Mesodermal cell (in vitro differentiated cells): ENCODE measurements at regions not wholly inside any gene's neighbourhood (a gene's known extent, or its start where the extent isn't known, plus 50 kb on each side); places are given as distances from the start of the nearest gene placed in this dataset.

Source experiments
- H3K27ac ChIP-seq: 2 replicates; pipeline ENCODE4 v1.7.0; 2013; ENCODE audit warnings: mild to moderate bottlenecking, low read depth, low read length, moderate library complexity; ENCODE audit not compliant: severe bottlenecking
- H3K36me3 ChIP-seq: 2 replicates; pipeline ENCODE4 v1.7.1; 2013; ENCODE audit warnings: mild to moderate bottlenecking, low read length, moderate library complexity; ENCODE audit not compliant: control insufficient read depth, insufficient read depth
- H3K4me1 ChIP-seq: one replicate; pipeline ENCODE4 v1.7.1; 2013; ENCODE audit warnings: mild to moderate bottlenecking, low read length; ENCODE audit not compliant: insufficient read depth, control insufficient read depth, poor library complexity, severe bottlenecking
- H3K4me3 ChIP-seq: 2 replicates; pipeline ENCODE4 v1.7.0; 2013; ENCODE audit warnings: low read length, control low read depth, mild to moderate bottlenecking; ENCODE audit not compliant: insufficient read depth, poor library complexity, severe bottlenecking; ENCODE audit errors: extremely low read depth
- H3K9me3 ChIP-seq: 2 replicates; pipeline ENCODE4 v1.7.1; 2013; ENCODE audit warnings: mild to moderate bottlenecking, low read length, moderate library complexity; ENCODE audit not compliant: control insufficient read depth
- WGBS, 2 experiments: methylation state at CpG; one replicate each; pipeline ENCODE4 v1.1.5; 2013; ENCODE audit warnings: missing lambda C conversion rate in 2 of 2; ENCODE audit not compliant: insufficient coverage in 2 of 2; 5-methylcytosine and 5-hydroxymethylcytosine counted together

- Histone ChIP-seq H3K27ac (no peak overlapping the region), H3K36me3 (no peaks in the 10 kb centered on the region), H3K4me1 (peaks cover 17% of the 10 kb centered on the region), H3K9me3 (no peaks in the 10 kb centered on the region), H3K4me3 (no peak overlapping the region)
- 50 to 69% methylated on average over 6 to 9 of the region's 11 CpGs for WGBS, 2 experiments
These were observed 133.3 kb upstream of the RAI14 start for GRCh38 chr5:34522599-34523386.

DNA sequence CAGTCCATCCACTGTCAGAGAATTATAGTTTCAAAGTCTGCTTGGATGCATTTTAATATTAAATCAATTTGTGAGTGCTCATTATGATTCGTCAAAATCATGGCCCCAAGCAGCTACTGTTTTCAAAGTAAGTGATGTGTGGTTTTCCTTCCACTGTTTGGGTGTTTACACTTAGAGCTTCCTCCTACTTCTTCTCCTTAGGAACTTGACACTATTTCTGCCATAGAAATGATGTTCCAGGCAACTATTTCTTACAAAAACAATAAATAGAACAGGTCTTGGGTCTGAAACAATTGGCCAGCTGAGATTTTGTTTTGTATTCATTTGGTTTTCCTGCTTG lies 132.8 kb upstream of the RAI14 start:
- WGBS, 2 experiments, result no CpG with 5 or more reads among the region's 1 CpG
- no peaks in the 10 kb centered on the region for H3K36me3 ChIP-seq
- H3K4me3 ChIP-seq, result no peak overlapping the region
- H3K27ac ChIP-seq, result no peak overlapping the region
- H3K4me1 ChIP-seq, result peaks cover 17% of the 10 kb centered on the region
- no peaks in the 10 kb centered on the region for H3K9me3 ChIP-seq

DNA sequence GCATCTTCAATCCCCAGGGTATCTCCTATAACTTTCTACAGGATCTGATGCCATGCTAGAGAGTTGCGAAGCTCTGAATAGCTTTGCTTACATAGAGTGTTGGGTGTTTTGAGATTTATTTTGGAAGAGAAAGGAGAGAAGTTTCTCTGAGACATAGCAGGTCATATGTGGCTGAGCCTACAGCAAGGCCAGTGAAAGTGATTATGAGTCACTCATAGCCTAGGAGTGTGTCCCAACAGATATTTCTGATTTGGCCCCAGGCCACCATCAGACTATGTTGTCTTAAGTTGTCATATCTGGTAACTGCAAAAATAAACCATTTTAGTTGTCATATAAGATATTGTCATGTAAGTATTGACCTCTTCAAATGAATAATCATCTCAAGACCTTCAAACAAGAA lies 132.0 kb upstream of the RAI14 start:
- Histone ChIP-seq H3K9me3 (no peaks in the 10 kb centered on the region), H3K4me1 (peaks cover 17% of the 10 kb centered on the region), H3K36me3 (no peaks in the 10 kb centered on the region), H3K4me3 (no peak overlapping the region), H3K27ac (no peak overlapping the region)
- no CpG with 5 or more reads among the region's 1 CpG for WGBS, 2 experiments

GRCh38 chr5:34525761-34526160 lies 130.4 kb upstream of the RAI14 start:
- 84 to 88% methylated on average over 5 of the region's 6 CpGs for WGBS, 2 experiments
- Histone ChIP-seq H3K36me3 (no peaks in the 10 kb centered on the region), H3K4me3 (no peak overlapping the region), H3K9me3 (no peaks in the 10 kb centered on the region), H3K4me1 (peaks cover 20% of the 10 kb centered on the region), H3K27ac (no peak overlapping the region)

DNA sequence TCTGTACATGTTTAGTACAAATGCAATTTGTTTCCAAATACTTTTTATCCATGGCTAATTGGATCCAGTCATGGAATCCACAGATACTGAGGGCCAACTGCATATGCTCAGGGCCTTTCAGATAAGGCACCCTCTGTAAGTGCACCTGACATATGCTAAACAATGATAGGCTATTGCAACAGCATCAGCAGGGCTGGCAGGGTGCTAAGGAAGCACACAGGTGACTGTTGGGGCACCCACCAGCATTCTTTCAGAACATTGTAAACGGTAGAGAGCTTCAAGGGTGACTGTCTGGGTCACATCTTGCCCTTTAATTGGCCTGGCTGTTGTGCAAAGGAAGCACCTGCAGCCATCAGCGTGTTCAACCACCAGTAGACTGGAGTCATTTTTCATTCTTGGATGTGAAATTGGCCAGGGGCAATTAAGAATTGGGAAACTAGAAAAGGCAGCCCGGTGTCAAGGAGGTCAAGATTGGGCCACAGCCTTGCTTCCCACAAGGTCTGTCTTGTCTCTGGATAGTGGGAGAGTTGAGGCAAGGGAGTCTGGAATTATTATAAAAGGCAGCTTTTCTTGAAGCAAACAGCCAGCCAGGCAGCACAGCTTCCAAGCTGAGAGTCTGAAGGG lies 129.3 kb upstream of the RAI14 start:
- H3K36me3 ChIP-seq, result no peaks in the 10 kb centered on the region
- 83 to 95% methylated on average over 2 to 3 of the region's 3 CpGs for WGBS, 2 experiments
- H3K4me3 ChIP-seq, result no peak overlapping the region
- H3K27ac ChIP-seq, result no peak overlapping the region
- H3K4me1 ChIP-seq, result peaks cover 20% of the 10 kb centered on the region
- no peaks in the 10 kb centered on the region for H3K9me3 ChIP-seq

DNA sequence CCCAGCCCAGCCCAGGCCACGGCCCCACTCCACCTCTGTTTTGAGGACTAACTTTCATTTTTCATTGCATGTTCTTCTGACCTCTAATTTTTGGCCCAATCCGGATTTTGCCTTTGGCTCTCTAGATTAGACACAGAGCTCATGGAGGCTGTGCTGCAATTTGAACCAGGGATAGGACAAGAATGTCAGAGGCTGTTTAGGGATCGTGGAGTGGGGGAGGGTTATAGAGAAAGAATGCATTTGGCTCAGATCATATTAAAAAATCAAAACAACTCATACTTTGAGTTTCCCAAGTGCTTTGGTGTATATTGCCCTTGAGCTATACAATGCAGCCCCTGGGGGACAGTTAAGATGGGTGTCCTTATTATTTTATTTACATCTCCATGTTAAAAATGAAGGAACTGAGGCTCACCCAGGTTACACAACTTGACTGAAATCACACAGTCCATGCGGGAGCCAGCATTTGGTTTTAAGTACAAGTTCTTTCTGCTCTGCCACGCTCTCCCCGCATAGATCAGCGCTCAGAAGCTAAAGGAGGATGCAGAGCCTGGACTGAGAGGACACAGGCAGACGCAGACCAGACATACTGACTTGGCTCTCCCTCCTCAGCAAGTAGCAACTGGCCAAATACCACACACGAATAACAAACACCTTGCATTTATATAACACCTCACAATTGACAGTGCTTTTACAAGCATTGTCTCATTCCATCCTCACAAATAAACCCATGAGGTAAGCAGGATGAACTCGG lies 126.4 kb upstream of the RAI14 start:
- Histone ChIP-seq H3K36me3 (no peaks in the 10 kb centered on the region), H3K9me3 (no peaks in the 10 kb centered on the region), H3K4me3 (no peak overlapping the region), H3K27ac (no peak overlapping the region), H3K4me1 (peaks cover 4% of the 10 kb centered on the region)
- WGBS, 2 experiments, result 89 to 90% methylated on average over 5 to 8 of the region's 10 CpGs

DNA sequence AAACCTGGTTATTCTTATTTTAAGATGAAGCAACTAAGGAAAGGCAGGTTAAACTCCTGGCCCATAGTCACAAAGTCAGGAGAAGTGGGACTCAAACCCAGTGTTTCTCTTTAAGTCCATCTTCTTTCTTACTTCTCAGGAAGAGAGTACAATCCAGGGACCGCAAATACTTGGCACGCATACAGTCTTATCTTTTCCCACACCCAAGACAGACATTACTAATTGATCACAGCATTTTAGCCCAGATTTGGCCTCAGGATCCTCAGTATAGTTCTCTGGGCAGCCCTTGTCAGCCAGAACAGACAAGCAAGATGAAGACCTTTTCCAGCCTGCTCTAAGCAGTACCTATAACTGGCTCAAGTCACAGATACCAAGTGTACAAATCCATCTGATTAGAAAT lies 125.5 kb upstream of the RAI14 start:
- H3K36me3 ChIP-seq, result no peaks in the 10 kb centered on the region
- peaks cover 4% of the 10 kb centered on the region for H3K4me1 ChIP-seq
- H3K27ac ChIP-seq, result no peak overlapping the region
- 94 to 100% methylated on average over 1 to 2 of the region's 2 CpGs for WGBS, 2 experiments
- no peaks in the 10 kb centered on the region for H3K9me3 ChIP-seq
- H3K4me3 ChIP-seq, result no peak overlapping the region

- Histone ChIP-seq H3K4me3 (no peak overlapping the region), H3K9me3 (no peaks in the 10 kb centered on the region), H3K36me3 (no peaks in the 10 kb centered on the region), H3K4me1 (peaks cover 4% of the 10 kb centered on the region), H3K27ac (no peak overlapping the region)
- 94 to 100% methylated on average over 3 to 5 of the region's 8 CpGs for WGBS, 2 experiments
These were observed 124.3 kb upstream of the RAI14 start for GRCh38 chr5:34531751-34532360.

DNA sequence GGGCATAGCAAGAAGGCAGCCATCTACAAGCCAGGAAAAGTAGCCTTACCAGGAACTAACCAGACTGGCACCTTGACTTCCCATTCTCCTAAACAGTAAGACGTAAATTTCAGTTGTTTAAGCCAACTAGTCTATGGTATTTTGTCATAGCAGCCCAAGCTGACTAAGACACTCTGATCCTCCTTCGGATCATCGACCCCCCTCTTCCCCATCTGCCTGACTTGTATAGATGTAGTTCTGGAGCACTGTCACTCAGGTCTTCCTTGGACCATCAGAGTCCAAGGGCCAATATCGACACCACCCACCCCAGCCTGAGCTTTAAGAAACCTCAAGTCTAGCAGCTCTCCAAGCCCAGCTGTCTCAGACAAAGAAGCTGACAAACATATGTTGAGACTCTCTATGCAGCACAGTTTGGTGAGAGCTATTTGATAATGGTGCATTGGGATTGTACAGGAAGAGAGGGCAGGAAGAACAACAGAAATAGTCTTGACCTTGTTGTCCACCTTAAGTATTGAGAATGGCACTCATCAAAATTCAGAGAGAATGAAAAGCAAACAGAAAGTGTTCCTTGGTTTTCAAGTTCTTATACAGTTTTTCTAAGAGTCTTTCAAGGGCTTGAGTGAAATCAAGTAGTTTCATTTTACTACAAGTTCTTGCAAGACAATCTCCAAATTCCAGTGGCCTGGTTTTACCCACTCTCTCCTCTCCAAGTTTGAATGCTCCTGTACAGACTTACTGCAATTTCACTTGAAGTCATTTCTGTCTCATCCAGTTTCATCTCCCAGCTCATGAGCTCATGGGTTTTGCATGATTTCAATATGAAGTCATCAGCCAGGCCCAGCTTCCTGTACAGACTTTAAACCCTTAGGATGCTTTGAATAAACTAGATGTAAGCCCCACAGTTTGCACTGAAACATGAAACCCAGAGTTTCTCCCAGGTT lies 122.3 kb upstream of the RAI14 start:
- Histone ChIP-seq H3K36me3 (no peaks in the 10 kb centered on the region), H3K4me1 (peaks cover 4% of the 10 kb centered on the region), H3K9me3 (no peaks in the 10 kb centered on the region), H3K4me3 (no peak overlapping the region), H3K27ac (peak overlapping the region; percentile 25)
- WGBS, 2 experiments, result no CpG with 5 or more reads among the region's 4 CpGs

DNA sequence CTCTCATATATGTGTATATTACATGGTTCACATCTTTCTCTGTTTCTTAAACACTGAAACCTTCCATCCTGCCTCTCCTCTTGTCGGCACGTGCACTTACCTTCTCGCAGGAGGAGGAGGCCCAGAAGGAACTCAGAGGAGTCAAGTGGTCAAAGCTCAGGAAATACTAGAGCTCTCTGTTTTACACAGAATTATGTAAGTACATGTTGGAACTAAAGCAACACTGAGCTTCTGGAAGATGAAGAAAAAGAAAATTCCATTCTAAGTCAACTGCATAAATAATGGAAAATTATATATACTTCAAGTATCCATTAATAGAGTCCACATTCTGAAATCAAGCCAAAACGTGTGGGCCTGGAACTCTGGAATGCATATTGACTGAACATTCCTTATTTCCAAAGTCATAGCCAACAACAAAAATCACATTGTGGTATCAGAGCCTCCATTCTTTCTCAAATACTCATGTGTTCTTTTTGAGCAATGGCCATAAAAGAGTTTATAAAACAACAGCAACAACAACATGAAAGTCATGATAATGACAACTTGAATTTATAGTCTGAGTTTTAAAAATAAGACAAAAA lies 121.5 kb upstream of the RAI14 start:
- Histone ChIP-seq H3K9me3 (no peaks in the 10 kb centered on the region), H3K27ac (peak overlapping the region; percentile 25), H3K4me1 (peaks cover 4% of the 10 kb centered on the region), H3K4me3 (no peak overlapping the region), H3K36me3 (no peaks in the 10 kb centered on the region)
- 83 to 100% methylated on average over 1 of the region's 4 CpGs for WGBS, 2 experiments
